ENCODE measurements at regions not wholly inside any gene's neighbourhood (a gene's known extent, or its start where the extent isn't known, plus 50 kb on each side); places are given as distances from the start of the nearest gene placed in this dataset.

DNA sequence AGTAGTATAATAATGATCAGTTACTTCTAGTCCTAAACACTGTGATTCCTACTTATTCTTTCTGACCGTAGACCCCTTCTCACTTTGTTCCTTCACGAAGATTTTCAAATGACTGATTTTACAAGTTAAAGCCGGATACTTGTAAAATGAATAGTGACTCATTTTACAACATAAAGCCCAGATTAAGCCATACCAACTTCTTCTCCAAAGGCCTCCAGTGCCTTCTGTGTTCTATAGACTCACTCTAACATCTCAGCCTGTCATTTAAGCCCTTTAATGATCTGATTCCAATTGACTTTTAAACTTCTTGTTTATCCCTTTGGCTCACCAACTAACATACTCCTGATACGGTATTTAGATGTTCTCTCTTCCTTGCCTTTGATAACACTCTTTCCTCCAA is 480.0 kb upstream of the HS3ST1 start:
- no peak for DNase-seq (ENCODE audit: low read depth)

DNA sequence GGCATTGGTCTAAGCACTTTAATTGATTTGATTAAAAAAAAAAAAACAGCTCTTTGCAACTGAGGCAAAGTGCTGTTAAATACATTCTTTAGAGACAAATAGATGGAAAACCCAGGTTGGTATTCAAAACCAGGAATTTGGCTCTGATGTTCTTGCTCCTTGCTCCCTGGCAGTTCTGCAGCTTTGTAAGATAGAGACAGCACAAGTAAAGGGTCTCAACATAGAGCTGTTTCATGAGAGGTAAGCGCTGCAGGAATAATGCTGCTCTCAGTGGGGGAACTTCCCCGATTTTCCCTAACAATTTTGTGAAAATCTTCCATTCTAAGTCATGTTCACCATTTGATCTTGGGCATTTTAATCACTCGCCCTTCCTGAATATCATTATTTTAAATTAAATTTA is 479.5 kb upstream of the HS3ST1 start:
- DNase-seq (ENCODE audit: low read depth): no peak

DNA sequence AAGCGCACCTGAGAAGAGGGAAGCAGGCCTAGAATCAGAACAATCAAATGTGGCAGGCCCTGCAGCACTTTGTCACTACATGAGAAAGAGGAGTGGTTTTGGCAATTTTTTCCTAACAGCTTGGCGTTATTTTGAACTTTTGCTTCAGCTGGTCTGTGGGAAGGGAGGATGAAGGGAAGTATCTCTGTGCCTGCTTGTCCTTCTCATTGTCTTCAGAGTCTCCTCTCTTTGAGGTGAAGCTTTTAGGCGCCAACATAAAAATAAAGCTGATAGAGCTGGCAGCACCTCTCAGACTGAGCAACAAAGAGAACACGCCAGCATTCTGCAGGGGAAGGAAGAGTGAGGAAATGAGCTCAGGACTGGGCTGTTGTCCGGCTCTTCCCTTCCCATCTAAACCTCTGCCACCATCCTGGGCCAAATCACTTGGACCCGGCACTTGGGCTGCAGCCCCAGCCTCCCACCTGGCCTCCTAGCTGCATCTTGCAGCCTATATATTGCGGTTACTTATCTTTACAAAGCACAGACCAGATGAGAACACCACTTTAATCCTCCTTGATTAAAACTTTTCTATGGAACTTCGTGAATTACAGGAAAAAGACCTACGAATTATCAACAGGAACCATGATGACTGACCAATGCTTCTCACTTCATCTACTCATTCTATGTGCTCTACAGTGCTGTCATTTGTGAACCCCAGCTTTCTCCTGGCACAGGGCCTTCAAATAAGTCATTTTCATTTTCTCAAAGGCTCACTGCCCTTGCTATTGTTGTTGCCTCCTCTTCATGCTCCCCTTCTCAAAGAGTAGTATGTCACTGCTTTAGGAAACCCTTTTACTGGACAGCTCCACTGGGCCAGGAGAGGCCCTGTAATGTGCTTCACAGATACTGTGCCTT is 476.4 kb upstream of the HS3ST1 start:
- DNase-seq (ENCODE audit: low read depth): no peak

DNA sequence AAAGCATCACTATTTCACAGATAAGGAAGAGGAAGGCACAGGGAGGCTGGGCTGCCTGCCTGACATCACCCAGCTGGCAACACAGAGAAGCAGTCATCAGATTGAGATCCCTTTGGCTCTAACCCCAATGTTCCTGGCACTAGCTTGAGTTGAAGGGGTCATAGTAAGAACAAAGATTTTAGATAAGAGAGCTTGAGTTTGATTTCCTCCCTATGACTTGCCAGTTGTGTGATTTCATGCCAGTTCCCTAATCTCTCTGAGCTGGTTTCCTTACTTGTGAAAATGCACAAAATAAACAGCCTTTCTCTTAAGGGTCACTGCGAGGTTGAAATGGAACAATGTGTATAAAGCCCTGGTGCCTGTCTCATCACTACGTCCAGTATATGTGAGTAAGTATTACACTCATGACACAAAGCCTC is 475.4 kb upstream of the HS3ST1 start:
- DNase-seq (ENCODE audit: low read depth): no peak

DNA sequence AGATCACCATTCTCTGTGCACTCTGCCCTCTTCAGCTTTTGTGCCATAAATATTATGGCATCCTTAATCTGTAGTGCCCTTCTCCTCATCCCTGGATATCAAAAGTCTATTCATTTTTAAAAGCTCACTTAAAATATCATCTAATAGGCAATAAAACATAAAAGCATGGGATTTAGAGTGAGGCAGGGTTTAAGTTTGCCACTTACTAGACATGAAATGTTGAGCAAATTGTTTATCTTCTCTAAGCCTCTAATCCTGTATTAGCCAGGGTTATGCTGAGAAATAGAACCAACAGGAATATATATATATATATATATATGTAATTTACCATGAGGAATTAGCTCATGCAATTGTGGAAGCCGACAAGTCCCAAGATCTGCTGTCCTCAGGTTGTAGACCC is 472.4 kb upstream of the HS3ST1 start:
- DNase-seq (ENCODE audit: low read depth): no peak

DNA sequence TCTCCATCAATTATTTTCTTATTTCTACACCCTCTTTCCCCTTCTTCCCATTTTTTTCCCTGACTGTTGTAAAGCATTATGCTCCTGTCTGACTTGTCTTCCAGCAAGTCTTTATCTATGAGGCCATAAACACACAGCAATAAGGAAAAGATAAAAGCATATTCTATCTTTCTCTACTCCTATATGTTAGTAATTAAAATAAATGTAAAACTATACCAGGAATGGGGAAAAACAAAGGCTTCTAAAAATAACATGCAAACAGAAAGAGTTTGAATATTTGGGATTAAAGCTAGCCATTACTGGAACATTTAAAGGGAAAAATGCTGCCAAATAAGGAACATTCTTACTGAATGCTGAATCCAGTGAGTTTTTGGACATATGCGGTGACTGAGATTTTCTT is 471.7 kb upstream of the HS3ST1 start:
- DNase-seq (ENCODE audit: low read depth): no peak

DNA sequence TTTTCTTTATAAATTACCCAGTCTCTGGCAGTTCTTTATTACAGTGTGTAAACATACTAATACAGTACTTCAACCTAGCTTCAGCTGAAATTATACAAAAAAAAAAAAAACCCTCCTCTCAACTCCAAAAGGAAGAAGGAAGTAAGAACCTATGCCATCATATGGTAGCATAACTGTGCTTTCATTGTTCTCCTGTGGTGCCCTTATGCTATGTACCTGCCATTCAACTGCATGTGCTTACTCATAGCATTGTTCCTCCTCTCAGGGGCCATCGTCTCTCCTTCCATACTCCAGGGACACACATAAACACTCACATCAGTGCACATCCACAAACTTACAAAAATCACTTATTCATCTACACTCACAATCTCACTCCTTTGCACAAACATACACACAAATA is 470.1 kb upstream of the HS3ST1 start:
- DNase-seq (ENCODE audit: low read depth): no peak

DNA sequence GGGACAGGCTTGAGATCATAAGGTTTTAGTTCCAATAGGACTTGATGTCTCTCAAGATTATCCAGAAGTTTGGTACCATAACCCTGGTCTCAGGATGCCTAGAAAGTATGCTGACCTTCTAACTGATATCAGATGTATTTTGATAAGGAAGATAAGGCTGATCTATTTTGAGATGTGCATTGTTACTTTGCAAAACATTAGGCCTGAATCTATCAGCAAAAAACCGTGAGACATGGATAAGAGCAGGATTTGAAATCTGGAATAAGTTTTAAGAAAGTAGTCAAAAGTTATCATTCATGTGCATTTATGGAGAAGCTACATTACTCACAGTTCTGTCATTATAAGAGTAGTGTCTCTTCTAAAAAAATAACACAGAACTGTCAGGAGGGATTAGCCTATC is 467.1 kb upstream of the HS3ST1 start:
- DNase-seq (ENCODE audit: low read depth): no peak

DNA sequence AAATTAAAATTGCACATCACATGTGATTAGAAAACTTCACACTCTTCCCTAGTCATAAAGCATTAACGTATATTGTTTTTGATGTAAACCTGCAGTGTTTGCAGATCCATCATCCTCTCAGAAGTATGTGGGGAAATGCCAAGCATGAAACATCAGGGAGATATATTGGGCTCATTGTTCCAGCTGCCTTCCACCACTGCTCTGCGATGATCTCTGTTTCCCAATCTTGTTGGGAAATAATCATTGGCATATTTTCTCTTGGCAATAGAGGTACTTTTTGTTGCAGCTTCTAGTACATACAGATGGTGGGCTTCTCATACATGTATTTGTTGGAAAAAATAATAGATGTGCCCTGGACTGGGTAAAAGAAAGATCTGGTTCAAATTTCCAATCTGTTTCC is 466.3 kb upstream of the HS3ST1 start:
- no peak for DNase-seq (ENCODE audit: low read depth)

DNA sequence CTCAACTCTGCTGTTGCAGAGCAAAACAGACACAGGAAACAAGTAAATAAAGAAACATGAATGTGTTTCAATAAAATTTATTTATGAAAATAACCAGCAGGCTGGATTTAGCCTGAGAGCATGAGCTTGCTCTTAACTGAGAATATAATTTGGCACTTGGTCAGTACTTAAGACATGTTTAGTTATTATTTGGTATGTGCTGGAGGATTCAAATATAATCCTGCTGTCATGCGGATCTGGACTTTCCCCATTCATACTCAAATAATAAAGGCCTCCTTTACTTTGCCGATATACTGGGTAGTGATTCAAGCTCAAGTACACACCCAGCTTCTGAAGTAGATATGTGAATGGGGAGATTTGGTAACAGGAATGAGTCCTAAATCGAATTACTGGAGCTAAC is 465.5 kb upstream of the HS3ST1 start:
- no peak for DNase-seq (ENCODE audit: low read depth)

DNA sequence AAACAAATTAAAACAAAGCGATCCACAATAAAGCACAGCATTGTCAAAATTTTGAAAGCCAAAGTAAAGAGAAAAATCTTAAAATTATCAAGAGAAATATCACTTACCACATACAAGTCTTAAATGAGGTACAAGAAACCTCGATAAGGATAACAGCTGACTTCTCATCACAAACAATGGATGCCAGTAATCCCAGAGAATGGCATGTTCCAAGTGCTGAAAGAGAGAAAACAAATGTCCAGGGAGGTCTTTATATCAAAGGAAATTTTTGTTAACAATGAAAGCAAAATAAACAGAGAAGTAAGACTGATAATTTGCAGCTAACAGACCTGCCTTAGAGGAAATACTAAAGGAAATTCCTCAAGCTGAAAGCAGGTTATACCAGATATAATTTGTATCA is 460.4 kb upstream of the HS3ST1 start:
- DNase-seq (ENCODE audit: low read depth): no peak

DNA sequence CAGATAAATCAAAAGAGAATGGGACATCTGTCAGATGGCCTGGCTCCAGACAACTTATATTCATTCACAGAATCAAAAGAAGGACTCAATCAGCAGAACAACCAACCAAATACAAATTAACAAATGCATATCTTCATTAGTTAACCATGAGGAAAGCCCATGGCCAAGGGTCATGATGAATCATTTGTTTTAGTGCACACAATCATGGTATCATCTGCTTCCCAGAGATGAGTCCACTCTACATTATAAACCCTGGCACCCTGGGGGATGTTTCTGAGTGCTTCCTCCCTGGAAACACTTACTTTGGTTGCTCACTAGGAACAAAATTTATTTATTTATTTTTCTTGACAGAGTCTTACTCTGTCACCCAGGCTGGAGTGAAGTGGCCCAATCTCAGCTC is 453.3 kb upstream of the HS3ST1 start:
- no peak for DNase-seq (ENCODE audit: low read depth)

DNA sequence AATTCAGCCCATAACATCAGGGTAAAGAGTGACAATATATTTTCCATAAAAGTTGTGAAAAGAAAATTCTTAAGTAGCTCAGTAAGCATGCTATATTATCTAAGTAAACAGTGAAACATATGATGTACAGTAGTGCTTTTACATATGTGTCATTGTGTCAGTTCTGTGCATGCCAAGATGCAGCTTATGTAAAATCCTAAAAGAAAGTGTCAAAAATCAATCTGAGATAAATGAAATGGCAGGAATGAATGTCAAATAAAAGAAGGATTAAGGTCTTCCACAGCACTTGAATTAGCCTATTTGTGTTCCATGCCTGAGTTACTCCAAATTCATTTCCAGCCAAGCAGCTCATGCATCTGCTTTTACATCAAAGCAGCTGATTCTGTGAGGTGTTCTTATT is 452.7 kb upstream of the HS3ST1 start:
- DNase-seq (ENCODE audit: low read depth): no peak

DNA sequence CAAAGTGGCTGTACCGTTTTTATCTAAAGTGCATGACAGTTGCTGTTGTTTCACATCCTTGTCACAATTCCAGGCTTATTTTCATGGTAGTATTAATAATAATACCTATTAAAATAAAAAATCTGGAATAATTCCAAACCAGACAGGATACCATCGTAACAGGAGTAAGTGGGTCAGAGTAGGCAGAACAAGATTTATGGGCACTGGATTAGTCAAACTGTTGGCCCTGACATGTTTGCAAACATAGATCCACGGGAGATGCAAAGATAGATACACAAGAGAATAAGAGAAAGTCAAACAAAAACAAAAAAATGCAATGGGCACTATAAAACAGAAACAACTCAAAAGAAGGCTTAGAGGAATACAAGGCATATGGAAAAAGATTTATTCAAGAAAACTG is 449.5 kb upstream of the HS3ST1 start:
- DNase-seq (ENCODE audit: low read depth): no peak

DNA sequence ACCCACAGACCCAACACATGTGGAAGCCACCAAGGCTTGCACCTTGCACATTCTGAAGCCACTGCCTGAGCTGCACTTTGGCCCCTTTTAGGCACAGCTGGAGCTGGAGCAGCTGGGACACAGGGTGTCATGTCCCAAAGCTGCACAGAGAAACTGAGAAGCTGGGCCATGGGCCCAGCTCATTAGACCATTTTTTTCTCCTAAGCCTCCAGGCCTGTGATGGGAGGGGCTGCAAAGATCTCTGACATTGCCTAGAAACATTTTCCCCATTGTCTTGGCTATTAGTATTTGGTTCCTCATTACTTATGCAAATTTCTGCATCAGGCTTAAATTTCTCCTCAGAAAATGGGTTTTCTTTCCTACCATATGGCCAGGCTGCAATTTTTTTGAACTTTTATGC is 447.4 kb upstream of the HS3ST1 start:
- no peak for DNase-seq (ENCODE audit: low read depth)

DNA sequence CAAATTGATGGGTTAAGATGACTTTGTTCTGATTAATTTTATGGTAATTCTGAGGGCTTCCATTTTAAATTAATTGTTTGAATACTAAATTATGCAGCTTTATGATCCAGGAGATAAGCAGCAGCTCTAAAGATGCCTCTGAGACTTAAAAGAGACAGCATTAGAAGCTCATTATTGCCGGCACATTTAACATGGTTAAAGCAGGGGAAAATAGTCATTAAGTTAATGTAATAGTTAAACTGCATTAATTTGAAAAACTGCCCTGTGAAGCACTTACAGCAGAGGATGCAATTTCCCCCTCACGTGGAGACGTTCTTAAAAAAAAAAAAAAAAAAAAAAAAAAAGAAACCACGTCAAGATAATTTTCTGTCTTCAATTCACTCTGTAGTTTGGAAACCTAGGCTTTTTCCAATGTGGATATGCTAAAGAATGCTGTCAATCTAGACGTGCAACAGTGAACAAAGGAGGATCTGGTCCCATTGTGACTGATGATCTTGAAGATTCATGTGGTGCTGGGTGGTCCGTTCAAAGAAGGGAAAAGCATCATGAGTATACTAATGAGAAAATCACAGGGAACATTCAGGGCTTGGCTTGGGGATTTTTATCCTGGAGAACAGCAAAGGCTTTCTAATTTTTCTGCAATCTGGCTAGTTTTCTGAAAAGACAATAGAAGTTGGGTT is 440.6 kb upstream of the HS3ST1 start:
- no peak for DNase-seq (ENCODE audit: low read depth)

DNA sequence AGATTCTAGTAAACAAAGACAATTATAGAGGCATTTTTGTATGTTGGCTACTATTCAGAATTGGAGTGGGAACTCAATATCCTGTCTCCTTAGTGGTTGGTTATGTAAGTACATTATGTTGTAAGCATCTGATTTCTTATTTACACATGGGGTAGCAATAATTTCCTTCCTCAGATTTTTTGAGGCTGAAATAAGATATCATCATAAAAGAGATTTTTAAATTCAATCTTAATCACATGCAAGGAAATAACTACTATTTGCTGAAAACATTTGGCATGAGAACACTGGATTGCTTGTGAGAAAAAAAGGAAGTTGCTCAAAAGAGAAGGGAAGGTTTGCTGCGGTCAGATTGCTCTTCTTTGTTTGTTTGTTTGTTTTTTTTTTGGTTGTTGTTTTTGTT is 437.7 kb upstream of the HS3ST1 start:
- no peak for DNase-seq (ENCODE audit: low read depth)

DNA sequence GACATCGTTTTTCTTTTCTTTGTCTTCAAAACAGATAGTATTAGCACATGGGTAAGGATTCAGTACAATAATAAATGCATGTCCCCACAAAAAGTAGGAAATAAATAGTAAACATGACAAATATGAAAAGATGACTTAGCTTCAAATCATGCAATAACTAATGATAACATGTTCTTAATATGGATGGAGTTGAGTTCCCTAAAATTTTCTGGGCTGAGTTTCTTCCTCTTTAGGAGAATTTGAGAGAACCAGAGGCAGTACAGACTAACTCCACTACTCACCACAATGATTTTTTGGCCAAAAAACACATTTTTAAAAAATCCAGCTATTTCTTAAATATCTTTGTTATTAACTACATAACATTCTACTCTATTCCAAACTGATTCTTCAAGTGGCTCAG is 432.3 kb upstream of the HS3ST1 start:
- DNase-seq (ENCODE audit: low read depth): no peak

DNA sequence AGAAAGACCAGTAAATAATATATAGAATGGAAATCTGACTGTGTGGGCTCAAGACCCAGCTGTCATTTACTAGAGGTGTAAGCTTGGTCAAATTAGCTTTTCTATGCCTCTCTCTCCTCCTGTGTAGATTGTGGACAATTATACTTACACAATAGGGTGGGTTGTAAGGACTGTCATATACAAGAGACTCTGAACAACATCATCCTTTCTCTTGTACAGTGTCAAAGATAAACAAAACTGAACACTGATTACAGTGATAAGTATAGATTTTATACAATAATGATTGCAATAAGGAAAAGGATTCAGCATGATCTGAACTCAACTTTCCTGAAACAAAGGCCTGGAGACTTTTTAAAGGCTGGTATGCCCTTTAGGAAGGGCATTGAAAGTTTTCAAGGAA is 429.2 kb upstream of the HS3ST1 start:
- DNase-seq (ENCODE audit: low read depth): no peak

DNA sequence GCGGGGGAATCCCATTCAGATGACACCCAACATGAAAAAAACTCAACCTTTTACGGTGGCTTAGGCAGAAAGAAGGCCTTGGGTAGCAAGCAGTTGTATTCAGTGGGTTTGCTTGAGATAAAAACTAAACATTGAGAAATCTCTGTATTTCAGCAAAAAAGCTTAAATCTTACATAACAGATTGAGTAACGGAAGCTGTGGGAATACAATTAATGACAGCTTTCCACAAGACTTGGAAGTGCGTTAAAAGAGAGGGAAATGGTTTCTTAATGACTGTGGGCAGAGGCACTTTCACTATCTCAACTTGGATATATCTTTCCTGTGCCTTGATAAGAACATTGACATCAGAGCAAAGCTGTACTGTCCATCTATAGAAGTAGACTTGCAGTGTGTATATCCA is 418.5 kb upstream of the HS3ST1 start:
- no peak for DNase-seq (ENCODE audit: low read depth)

DNA sequence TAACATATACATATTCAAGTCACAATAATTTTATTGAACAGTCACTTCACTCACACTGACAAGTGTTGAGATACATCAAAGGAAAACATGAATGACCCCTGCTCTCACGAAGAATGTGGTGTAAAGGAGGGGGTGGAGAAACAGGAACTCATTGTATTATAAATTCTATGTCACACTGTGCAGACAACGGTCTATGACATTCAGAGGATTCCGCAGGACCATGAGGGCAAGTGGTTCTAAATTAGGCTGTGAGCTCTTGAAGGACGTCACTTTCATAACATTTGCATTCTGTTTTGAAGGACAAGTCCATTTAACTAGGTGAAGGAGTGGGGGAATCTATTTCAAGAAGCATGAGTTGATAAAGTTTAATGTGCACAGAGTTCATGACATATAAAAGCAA is 415.2 kb upstream of the HS3ST1 start:
- no peak for DNase-seq (ENCODE audit: low read depth)

DNA sequence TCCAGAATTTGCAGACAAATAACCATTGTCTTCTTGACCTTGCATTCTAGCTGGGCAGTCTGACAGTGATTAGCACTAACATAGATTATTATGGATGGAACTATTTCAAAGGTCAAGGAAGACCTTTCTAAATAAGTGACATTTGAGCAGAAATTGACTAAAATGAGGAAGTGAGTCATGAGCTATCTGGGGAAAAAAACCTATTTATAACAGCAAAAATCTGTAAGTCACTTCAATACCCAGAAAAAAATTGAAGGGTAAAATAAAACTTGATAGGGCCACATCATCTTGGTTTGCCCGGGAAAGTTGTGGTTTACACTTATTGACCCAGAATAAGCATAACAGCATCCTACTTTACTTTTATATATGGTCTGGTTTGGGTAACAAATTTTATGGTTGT is 414.6 kb upstream of the HS3ST1 start:
- DNase-seq (ENCODE audit: low read depth): no peak

DNA sequence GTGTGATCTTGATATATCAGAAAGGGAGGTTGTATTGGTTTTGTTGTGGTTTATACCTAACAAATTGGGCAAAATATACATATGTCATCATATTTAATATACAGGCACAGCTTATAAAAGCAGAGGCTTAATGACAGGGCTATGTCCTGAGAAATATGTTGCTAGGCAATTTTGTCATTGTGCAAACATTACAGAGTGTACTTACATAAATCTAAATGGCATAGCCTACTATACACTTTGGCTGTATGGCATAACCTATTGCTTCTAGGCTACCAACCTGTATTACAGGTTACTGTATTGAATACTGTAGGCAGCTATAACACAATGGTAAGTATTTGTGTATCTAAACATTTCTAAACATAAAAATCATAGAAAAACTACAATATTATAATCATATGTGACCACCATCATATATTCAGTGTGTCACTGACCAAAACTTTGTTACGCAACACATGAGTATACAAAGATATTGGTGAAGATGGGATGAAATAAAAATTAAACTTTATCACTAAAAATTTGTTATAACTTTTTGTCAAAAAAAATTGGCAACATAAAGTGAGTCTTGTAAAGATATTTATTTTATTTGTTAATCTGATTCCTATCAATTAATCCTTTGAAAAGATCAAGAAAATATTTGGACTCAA is 414.0 kb upstream of the HS3ST1 start:
- no peak for DNase-seq (ENCODE audit: low read depth)
